ENCODE measurements at regions not wholly inside any gene's neighbourhood (a gene's known extent, or its start where the extent isn't known, plus 50 kb on each side); places are given as distances from the start of the nearest gene placed in this dataset.

DNA sequence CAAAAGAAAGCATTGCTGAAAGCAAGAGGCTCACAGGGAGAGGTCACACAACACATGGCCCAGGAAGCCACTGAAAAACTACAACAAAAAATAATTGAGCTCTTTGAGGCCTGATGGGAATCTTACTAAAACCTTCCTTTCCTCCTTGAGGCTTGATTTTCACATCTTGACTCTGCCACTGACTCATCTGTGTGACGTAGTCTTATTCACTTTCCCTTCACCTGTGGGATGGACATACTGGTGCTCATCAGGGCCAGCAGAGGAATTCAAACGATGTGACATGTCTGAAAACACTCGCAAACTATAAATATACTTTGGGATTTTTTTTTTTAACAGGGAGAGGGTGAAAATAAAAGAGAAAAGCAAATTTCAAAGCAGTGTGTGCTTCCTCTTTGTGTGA lies 78.3 kb upstream of the ASIC2 start:
- TF ChIP-seq, protein P1, sequence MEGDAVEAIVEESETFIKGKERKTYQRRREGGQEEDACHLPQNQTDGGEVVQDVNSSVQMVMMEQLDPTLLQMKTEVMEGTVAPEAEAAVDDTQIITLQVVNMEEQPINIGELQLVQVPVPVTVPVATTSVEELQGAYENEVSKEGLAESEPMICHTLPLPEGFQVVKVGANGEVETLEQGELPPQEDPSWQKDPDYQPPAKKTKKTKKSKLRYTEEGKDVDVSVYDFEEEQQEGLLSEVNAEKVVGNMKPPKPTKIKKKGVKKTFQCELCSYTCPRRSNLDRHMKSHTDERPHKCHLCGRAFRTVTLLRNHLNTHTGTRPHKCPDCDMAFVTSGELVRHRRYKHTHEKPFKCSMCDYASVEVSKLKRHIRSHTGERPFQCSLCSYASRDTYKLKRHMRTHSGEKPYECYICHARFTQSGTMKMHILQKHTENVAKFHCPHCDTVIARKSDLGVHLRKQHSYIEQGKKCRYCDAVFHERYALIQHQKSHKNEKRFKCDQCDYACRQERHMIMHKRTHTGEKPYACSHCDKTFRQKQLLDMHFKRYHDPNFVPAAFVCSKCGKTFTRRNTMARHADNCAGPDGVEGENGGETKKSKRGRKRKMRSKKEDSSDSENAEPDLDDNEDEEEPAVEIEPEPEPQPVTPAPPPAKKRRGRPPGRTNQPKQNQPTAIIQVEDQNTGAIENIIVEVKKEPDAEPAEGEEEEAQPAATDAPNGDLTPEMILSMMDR (IDR thresholded peaks at IDR 0.05), result no peak
- TF ChIP-seq POLR2A (IDR thresholded peaks at IDR 0.05), result no peak

All from esophagus squamous epithelium (tissue), 4 donors.